GM10266 (cell line): ENCODE measurements at regions not wholly inside any gene's neighbourhood (a gene's known extent, or its start where the extent isn't known, plus 50 kb on each side); places are given as distances from the start of the nearest gene placed in this dataset.

Experiments used
- DNase-seq: peaks from one replicate; pipeline ENCODE4 v3.0.0; 2012; ENCODE audit errors: extremely low spot score
- TF ChIP-seq, protein P1 (sequence below): IDR thresholded peaks from 2 replicates; pipeline ENCODE4 v1.5.1; 2012; ENCODE audit warnings: mild to moderate bottlenecking, low read depth; ENCODE audit not compliant: control insufficient read depth, insufficient read depth; ENCODE audit errors: missing control alignments

DNA sequence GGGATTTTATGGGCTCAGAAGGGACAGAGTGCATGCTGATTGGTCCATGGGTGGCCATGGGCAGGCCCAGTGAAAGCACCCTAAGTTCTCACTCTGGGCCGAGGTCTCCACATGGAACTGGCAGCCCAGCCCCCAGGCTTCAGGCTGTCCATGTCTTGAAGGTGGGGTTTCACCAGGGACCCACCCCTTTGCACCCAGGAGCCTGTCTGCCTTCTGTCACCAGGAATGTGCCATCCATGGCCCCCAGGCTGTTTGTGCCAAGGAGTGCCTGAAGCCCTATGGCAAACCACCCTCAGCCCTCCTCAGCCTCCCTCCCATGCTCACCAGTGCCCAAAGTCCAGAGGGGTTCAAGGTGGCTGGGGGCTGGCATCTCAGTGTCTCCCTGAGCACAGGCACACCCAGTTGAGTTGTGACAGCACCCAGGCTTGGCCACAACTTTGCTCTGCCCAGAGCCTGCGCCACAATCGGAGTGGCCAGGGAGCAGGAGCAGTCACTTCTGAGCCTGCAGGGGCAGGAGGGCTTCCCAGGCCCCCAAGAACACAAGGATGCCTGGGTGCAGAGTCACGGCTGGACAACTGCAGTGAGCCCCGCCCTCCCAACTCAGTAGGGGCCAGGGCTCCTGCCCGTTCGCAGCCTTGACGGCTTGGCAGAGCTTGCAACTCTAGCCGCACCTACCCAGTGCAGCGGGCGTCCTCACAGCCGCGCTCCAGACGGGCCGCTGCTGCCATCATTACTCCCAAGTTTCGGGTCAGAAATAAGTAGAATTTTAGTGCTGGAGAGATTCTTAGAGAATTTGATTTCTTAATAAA lies 185.3 kb upstream of the NUDT6 start:
- DNase-seq, result no peak
- TF ChIP-seq, protein P1, sequence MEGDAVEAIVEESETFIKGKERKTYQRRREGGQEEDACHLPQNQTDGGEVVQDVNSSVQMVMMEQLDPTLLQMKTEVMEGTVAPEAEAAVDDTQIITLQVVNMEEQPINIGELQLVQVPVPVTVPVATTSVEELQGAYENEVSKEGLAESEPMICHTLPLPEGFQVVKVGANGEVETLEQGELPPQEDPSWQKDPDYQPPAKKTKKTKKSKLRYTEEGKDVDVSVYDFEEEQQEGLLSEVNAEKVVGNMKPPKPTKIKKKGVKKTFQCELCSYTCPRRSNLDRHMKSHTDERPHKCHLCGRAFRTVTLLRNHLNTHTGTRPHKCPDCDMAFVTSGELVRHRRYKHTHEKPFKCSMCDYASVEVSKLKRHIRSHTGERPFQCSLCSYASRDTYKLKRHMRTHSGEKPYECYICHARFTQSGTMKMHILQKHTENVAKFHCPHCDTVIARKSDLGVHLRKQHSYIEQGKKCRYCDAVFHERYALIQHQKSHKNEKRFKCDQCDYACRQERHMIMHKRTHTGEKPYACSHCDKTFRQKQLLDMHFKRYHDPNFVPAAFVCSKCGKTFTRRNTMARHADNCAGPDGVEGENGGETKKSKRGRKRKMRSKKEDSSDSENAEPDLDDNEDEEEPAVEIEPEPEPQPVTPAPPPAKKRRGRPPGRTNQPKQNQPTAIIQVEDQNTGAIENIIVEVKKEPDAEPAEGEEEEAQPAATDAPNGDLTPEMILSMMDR, result no peak

DNA sequence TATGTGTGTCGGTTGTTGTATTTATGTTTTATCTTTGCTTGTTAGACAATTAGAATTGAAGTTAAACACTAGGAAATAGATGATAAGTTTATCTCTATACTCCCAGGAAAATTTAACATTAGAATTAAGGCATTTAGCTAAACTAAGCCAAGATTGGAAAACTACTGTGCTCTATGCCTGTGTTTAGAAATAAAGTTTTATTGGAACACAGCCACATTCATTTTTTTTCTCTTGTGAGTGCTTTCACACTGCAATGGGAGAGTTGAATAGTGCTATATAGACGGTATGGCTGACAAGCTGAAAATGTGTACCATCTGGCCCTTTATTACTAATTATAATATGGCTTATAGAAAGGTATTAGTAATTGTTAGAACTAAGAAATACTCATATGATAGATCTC lies 186.7 kb upstream of the NUDT6 start:
- no peak for DNase-seq
- TF ChIP-seq, protein P1, result no peak

- no peak for DNase-seq
- TF ChIP-seq, protein P1, result no peak
Observed at GRCh38 chr4:123110147-123110546, 187.8 kb upstream of the NUDT6 start.

DNA sequence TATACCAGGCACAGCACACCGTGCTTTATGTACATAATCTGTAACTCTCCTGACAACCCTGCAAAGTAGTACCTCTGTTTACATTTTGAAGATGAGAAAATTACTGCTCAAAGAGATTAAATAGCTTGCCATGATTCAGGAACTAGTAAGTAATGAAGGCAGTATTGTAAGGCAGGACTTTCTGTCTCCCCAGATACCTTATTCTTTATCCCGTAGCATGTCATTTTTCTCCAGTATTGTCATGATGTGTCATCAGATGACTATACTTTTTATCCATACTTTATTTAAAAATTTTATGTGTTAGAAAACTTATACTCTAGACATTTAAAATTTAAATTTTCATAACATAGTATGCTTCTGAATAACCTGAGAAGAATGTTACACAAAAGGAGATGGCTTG lies 188.3 kb upstream of the NUDT6 start:
- TF ChIP-seq, protein P1, result no peak
- DNase-seq, result no peak

DNA sequence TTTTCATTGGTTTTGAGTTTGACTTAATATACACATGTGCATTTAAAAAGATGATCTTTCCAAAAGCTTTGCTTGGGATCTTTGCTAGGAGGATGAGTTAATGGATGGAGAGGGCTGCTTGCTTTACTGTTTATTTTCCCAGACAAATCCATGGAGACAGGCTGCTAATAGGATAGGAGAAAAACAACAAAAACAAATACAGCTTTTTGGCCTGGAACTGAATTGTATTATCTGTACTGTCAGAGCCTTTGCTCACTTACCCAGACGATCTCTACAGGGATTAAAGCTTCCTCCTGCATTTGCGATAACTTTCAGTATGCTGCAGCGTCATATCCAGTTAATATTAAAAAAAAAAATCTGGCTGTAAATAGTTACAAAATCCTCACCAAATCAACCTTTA lies 190.8 kb upstream of the NUDT6 start:
- no peak for DNase-seq
- TF ChIP-seq, protein P1, result no peak

- DNase-seq, result no peak
- TF ChIP-seq, protein P1, result no peak
Observed at GRCh38 chr4:123114084-123114914, 191.9 kb upstream of the NUDT6 start.
